GM19455 (cell line): ENCODE measurements at regions not wholly inside any gene's neighbourhood (a gene's known extent, or its start where the extent isn't known, plus 50 kb on each side); places are given as distances from the start of the nearest gene placed in this dataset.

Experiments
- ATAC-seq: cut with Tn5 transposase; IDR thresholded peaks from one replicate; pipeline ENCODE4 v1.9.1; 2021; ENCODE audit not compliant: unreplicated experiment

GRCh38 chr6:167731731-167732422 lies 94.8 kb upstream of the AFDN start:
- no peak for ATAC-seq

DNA sequence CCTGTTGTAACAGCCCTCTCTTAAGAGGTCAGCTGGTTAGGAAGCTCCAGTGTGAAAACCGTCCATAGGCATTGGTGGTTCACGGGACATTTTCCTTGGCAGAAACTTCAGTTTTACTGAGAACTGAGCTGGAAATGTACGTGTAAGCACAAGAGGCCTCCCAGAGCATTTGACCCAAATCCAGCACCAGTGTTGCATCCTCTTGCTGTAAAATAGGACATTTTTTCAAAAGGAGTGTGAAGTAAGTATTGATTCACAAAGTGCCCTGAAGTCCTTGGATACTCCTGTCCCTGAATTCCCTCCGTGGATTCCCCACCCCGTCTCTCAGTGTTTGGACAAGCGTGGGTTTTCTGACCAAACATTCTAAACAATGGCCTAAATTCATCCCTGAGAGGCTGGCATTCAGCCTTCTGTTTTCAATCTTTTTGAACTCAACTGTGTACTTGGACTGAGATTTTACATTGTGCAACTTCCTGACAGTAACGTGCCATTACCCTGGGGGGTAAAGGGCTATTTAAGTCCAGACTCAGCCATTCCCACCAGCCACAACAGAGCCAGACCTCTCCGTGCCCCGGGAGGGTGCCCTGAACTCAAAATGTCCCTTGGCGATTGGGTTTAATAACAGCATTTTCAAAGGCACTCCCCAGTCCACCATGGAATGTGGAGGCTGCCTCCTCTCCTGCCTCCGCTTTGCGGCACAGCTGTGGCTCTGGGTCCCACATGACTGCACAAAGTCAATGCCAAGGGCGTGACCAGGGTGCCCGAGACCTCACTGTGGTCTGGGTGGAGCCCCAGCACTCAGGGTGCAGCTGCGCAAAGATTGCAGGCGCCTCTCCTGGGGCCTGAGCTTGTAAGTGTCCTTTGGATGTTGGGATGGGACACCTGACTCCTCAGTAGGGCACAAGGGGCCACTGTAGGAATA lies 92.7 kb upstream of the AFDN start:
- no peak for ATAC-seq

GRCh38 chr6:167734662-167735083 lies 92.0 kb upstream of the AFDN start:
- no peak for ATAC-seq

DNA sequence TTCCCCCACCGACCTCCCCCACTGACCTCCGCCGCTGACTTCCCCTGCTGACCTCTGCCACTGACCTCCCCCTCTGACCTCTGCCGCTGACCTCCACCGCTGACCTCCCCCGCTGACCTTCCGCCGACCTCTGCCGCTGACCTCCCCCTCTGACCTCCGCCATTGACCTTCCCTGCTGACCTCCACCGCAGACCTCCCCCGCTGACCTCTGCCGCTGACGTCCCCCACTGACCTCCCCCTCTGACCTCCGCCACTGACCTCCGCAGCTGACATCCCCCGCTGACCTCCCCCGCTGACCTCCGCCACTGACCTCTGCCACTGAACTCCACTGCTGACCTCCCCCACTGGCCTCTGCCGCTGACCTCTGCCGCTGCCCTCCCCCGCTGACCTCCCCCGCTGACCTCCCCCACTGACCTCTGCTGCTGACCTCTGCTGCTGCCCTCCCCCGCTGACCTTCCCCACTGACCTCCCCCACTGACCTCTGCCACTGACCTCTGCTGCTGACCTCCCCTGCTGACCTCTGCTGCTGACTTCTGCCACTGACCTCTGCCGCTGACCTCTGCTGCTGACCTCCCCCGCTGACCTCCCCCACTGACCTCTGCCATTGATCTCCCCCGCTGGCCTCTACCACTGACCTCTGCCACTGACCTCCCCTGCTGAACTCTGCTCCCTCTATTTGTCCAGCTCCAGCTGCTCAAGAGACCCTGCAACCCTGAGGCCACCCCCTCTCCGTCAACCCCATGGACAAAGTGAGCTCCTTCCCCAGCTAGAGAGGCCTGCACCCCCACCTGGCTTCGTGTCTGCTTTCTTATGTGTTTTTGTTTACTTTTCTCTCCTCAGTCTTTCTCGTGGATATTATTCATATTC lies 91.4 kb upstream of the AFDN start:
- ATAC-seq, result no peak

DNA sequence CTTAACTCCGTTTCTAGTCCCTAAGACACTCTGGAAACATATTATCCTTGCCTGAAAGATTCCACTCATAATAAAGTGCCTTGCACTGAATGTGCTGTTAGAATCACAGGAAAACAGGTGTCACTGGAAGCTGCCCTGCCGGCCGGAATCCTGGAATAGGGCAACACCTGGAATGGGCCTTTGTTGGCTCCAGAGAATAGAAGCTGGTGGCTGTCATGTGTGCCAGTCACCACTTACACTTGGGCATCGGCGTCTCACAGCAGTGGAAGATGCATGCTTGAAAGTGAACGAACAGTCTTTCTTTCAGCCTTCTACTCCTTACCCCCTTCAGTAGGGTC lies 90.8 kb upstream of the AFDN start:
- ATAC-seq, result no peak

DNA sequence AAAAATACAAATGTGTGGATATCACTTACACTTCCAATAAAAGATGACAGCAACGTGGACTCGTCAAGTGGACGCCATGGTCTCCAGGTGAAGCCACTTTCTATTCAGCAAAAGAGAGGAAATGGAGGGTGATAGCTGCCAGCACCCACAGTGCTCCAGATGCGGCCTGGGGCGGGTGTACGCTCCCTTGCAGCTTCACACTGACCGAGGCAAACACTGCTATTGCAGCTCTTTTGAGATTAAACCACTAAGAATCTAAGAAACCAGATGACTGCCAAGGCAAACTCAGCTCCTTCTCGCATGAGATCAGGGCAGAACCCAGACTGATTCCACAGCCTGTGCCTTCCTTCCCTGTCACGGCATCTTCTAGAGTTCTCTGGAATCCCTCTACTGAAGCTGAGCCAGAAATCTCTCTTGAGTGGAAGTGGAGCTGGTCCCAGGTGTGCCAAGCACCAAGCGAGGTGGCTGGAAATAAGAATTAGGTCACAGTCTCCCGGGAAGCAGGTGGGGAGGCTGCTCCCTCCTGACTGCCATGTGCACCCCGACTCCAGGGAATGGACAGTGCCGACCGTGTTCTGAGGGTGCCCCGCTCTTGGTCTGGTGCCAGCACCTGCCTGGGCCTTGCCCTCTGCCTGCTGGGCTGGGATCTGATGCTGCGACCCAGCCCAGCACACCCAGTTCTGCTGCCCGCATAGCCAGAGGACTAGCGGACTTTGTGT lies 90.1 kb upstream of the AFDN start:
- ATAC-seq, result no peak

DNA sequence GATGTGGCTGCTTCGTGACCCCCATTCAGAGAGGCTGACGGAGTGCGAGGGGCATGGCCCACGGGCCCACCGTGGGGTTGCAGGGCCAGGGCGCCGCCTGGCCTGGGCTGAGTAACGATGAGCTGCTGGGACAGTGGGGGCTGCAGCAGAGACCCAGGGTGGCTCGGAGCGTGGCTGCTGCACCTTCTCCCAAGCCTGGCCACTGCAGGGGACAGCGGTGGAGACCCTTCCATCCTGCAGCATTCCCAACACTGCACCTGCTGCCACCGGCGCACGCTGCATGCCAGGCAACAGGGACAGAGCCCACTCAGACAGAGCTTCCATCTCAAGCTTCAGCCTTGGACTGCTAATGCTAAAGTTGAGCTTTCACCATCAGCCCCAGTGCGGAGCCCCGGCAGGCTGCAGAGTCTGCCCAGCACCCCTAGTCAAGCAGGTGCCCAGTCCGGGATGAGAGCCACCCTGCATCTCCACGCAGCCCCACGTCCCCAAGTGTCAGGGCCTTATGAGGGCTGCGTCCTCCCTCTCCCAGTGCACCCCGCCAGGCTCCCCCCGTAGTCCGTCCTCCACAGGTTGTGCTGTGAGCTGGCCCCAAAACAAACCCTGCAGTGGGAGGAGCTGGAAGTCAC lies 89.4 kb upstream of the AFDN start:
- ATAC-seq, result no peak

DNA sequence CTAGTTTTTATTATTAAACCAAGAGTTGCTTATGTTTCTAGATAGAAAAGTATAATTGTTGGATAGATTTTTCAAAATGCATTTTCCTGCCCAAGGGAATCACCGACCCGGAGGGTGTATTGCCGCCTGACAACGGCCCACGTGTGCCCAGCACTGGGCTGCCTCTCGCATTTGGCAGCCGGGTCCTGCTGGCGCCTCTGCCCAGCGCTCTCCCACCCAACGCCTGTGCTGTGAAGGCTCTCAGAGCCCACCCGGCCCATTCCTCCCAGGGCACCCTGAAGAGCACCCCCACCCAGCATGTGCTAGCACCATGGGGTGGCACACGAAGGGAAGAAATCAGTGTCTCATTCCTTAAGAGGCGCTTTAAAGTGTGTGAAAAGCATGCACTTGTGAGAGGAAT lies 88.3 kb upstream of the AFDN start:
- ATAC-seq, result no peak

- no peak for ATAC-seq
Measured at GRCh38 chr6:167739721-167740475, 86.8 kb upstream of the AFDN start.

GRCh38 chr6:167742719-167743303 lies 83.9 kb upstream of the AFDN start:
- no peak for ATAC-seq

- no peak for ATAC-seq
Measured at GRCh38 chr6:167744681-167745669, 81.7 kb upstream of the AFDN start.

GRCh38 chr6:167745670-167746389 lies 80.9 kb upstream of the AFDN start:
- no peak for ATAC-seq

DNA sequence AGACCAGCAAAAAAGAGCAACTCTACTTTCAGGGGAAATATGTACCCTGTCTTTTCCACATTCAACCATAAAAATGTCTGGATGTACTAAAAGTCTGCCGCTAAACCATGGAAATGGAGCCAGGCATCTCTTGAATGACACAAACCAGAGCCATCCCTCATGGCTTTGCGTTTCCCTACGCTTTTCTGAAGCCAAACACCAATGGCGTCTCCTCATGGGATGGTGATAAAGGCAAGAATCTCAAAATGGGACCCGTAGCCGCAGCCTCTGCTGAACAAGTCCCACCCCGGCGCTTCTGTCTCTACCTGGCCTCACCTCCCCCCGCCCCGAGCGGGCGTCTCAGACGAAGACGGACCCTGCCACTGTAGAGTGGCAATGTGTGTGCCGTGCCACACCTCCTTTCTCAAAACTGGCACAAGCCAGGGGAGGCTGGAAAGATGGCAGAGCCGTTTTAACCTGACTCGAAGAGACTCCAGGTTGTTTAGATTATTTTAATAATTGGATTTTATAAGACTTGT lies 80.3 kb upstream of the AFDN start:
- no peak for ATAC-seq

DNA sequence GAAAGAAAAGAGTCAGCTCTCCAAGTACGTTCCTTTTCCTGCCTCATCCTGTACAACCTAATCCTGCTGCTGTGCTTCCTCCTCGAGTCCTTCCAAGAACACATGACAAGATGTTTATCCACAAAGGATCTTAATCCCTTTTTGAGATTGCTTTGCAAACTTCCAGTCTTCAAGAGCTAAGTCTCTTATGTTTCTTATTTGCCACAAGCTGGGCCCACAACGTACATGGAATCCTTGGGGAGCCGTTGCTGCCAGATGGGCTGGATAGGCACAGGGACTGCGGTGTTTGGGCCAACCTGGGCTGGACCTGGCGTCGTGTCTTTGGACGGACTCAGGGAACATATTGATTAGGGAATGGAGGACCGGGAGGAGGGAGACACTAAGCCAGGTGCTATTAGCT lies 79.7 kb upstream of the AFDN start:
- no peak for ATAC-seq

- no peak for ATAC-seq
Measured at GRCh38 chr6:167747645-167748044, 79.1 kb upstream of the AFDN start.

DNA sequence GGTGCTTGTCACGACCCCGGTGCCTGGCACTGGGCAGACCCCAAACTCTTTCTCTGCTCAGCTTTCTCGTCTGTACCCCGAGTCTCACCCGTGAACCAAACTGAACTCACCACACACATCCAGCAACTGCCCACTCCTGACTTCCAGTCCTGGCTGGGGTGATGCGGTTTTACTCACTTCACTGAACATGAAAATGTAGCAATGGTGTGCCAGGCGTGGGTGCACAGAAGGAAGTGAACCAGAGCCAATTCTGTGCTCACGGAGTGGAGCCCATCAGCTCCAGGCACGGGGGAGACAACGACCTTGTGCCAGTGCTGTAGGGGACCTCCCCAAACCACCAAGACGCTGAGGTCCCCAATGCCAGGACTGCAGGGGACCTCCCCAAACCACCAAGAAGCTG lies 78.7 kb upstream of the AFDN start:
- ATAC-seq, result no peak
